SK-N-SH (cell line): ENCODE measurements at regions not wholly inside any gene's neighbourhood (a gene's known extent, or its start where the extent isn't known, plus 50 kb on each side); places are given as distances from the start of the nearest gene placed in this dataset.

ENCODE experiments used
- CTCF ChIA-PET: fragments of 300-600, 350-600 bp; formaldehyde crosslinking; extraction: SDS; loops from one replicate; lab custom pipeline; 2021; lab: Yijun Ruan, JAX
- POLR2A ChIA-PET: fragments of 350-600 bp; sonication (Branson Sonifier 250); formaldehyde crosslinking; extraction: SDS; loops from one replicate; lab custom pipeline; 2020; ENCODE audit warnings: antibody characterized with exemption, inconsistent platforms; lab: Yijun Ruan, JAX
- DNase-seq: peaks from one replicate; pipeline ENCODE4 v3.0.0; 2012
- H2AFZ ChIP-seq: fragments of 200-600 bp; sonication (generic); 2 replicates; pipeline ENCODE4 v1.8.1; 2016; ENCODE audit warnings: antibody characterized with exemption, mild to moderate bottlenecking, low read depth
- H3F3A ChIP-seq: fragments of 200-600 bp; sonication (generic); replicated peaks from 2 replicates; pipeline ENCODE3; 2016; ENCODE audit warnings: antibody characterized with exemption, mild to moderate bottlenecking; ENCODE audit not compliant: insufficient read depth
- H3K27ac ChIP-seq, 2 experiments: fragments of 200-500 bp in 1 of 2; fragments of 200-600 bp in 1 of 2; sonication (Bioruptor generic) in 1 of 2; sonication (generic), shearing (Covaris generic) in 1 of 2; 2 replicates each; pipeline versions ENCODE4 v1.5.1 to v1.6.1; 2014 to 2016; ENCODE audit warnings: low read depth in 2 of 2, inconsistent platforms in 1 of 2, low read length in 1 of 2, mild to moderate bottlenecking in 1 of 2, mixed read lengths in 1 of 2
- H3K27me3 ChIP-seq: fragments of 200-600 bp; sonication (generic), shearing (Covaris generic); 2 replicates; pipeline ENCODE4 v1.6.1; 2016; ENCODE audit warnings: mixed run types; ENCODE audit not compliant: insufficient read depth
- H3K36me3 ChIP-seq, 2 experiments: fragments of 200-500 bp in 1 of 2; fragments of 200-600 bp in 1 of 2; sonication (Bioruptor generic) in 1 of 2; sonication (generic) in 1 of 2; replicated peaks in 1 of 2; 2 replicates each; pipeline versions ENCODE3 to v1.5.1; 2014 to 2016; ENCODE audit warnings: low read length in 1 of 2, mild to moderate bottlenecking in 1 of 2; ENCODE audit not compliant: insufficient read depth in 2 of 2, control insufficient read depth in 1 of 2
- H3K4me1 ChIP-seq, 2 experiments: fragments of 200-500 bp in 1 of 2; fragments of 200-600 bp in 1 of 2; sonication (Bioruptor generic) in 1 of 2; sonication (generic), shearing (Covaris generic) in 1 of 2; 2 replicates each; pipeline versions ENCODE4 v1.5.1 to v1.6.1; 2014 to 2016; ENCODE audit warnings: low read depth in 1 of 2, low read length in 1 of 2, mixed run types in 1 of 2; ENCODE audit not compliant: insufficient read depth in 2 of 2, control insufficient read depth in 1 of 2
- H3K4me2 ChIP-seq: fragments of 200-600 bp; sonication (generic), shearing (Covaris generic); 2 replicates; pipeline ENCODE4 v1.6.1; 2017; ENCODE audit warnings: mixed run types
- H3K4me3 ChIP-seq, 2 experiments: fragments of 200-500 bp in 1 of 2; fragments of 200-600 bp in 1 of 2; sonication (Bioruptor generic) in 1 of 2; sonication (generic), shearing (Covaris generic) in 1 of 2; 2 replicates each; pipeline versions ENCODE4 v1.5.1 to v1.8.1; 2014 to 2016; ENCODE audit warnings: low read depth in 2 of 2, inconsistent platforms in 1 of 2, low read length in 1 of 2, mild to moderate bottlenecking in 1 of 2, mixed read lengths in 1 of 2, moderate library complexity in 1 of 2
- H3K79me2 ChIP-seq: fragments of 200-600 bp; sonication (generic); 2 replicates; pipeline ENCODE4 v1.8.1; 2017; ENCODE audit warnings: mild to moderate bottlenecking; ENCODE audit not compliant: insufficient read depth
- H3K9ac ChIP-seq: fragments of 200-600 bp; sonication (generic); 2 replicates; pipeline ENCODE4 v1.6.1; 2017; ENCODE audit warnings: mixed run types
- H3K9me2 ChIP-seq: fragments of 200-600 bp; sonication (generic); 2 replicates; pipeline ENCODE4 v1.6.1; 2017; ENCODE audit warnings: mixed run types
- H3K9me3 ChIP-seq: fragments of 200-600 bp; sonication (generic); 2 replicates; pipeline ENCODE4 v1.6.1; 2017; ENCODE audit warnings: mixed run types, mild to moderate bottlenecking, moderate library complexity
- H4K20me1 ChIP-seq: fragments of 200-600 bp; sonication (generic); 2 replicates; pipeline ENCODE4 v1.6.1; 2017; ENCODE audit warnings: mild to moderate bottlenecking, mixed run types; ENCODE audit not compliant: insufficient read depth
- EZH2phosphoT487 ChIP-seq: fragments of 200-600 bp; sonication (generic); IDR thresholded peaks from 2 replicates; pipeline ENCODE4 v1.6.1; 2017; ENCODE audit warnings: low read depth, mixed run types, mild to moderate bottlenecking, antibody characterized with exemption, moderate library complexity, borderline replicate concordance
- FOSL2 ChIP-seq: IDR thresholded peaks from 2 replicates; pipeline ENCODE4 v1.4.0; 2012; ENCODE audit warnings: low read depth, mild to moderate bottlenecking, moderate library complexity, borderline replicate concordance
- GATA2 ChIP-seq: sonication (generic); formaldehyde crosslinking; IDR thresholded peaks from 2 replicates; pipeline ENCODE4 v1.5.0; 2020; ENCODE audit warnings: mild to moderate bottlenecking, missing genetic modification reagents
- JUND ChIP-seq: IDR thresholded peaks from 2 replicates; pipeline ENCODE4 v1.4.0; 2012
- NFIC ChIP-seq: IDR thresholded peaks from 2 replicates; pipeline ENCODE4 v1.4.0; 2012; ENCODE audit warnings: borderline replicate concordance
- NRF1 ChIP-seq: IDR thresholded peaks from 2 replicates; pipeline ENCODE4 v1.6.1; 2012; ENCODE audit warnings: low read depth, mild to moderate bottlenecking, low read length
- SIN3A ChIP-seq: IDR thresholded peaks from 2 replicates; pipeline ENCODE4 v1.6.1; 2012; ENCODE audit warnings: low read depth, mild to moderate bottlenecking, low read length, moderate library complexity, borderline replicate concordance
- TAF1 ChIP-seq: IDR thresholded peaks from 2 replicates; pipeline ENCODE4 v1.6.1; 2012; ENCODE audit warnings: low read depth, mild to moderate bottlenecking, low read length, moderate library complexity, borderline replicate concordance
- TCF12 ChIP-seq: IDR thresholded peaks from 2 replicates; pipeline ENCODE4 v1.4.0; 2012
- WGBS: methylation state at CpG from one replicate; pipeline ENCODE4 v1.1.6; 2017; ENCODE audit warnings: low lambda C conversion rate; 5-methylcytosine and 5-hydroxymethylcytosine counted together
- TF ChIP-seq, protein P1 (sequence below): fragments of 200-600 bp; sonication (generic); IDR thresholded peaks from 2 replicates; pipeline ENCODE4 v1.6.1; 2017; ENCODE audit warnings: antibody characterized with exemption, mild to moderate bottlenecking, moderate library complexity
- TF ChIP-seq, protein P2 (sequence below): fragments of 150-350 bp; IDR thresholded peaks from 2 replicates; pipeline ENCODE4 v1.6.1; 2016; ENCODE audit warnings: mild to moderate bottlenecking, low read depth, low read length

DNA sequence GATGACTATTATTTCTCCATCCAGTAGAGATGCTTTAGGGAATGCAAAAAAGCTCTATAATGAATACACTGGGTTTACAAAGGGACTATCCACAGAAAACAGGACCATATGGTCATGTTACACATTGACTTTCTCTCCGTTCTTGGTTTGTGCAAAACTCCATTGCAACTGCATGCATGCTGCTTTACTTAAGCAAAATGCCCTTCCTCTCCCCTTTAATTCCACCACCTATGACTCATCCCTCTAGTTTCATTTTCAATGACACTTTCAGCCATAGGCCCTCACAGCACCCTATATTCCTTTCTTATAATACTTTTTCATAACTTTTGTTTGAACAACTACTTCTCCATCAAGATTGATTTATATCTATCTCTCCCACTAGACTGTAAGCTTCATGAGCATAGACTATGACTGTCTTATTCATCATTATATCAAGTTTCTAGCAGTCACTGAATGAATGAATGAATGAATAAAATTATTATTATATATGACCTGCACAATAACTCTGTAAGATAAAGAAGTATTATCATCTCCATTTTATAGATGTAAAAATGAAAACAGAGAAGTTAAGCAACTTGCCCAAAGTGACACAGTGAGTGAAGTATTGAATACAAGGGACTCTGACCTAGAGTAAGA lies 248.9 kb downstream of the PLPP3 start:
- Histone ChIP-seq H3K27me3 (no peaks in the 10 kb centered on the region), H3K27ac (peak overlapping the region; percentile 21 to 44; a peak in 2 of 4 replicates), H4K20me1 (no peaks in the 10 kb centered on the region), H3F3A (peaks cover 12% of the 10 kb centered on the region), H3K36me3 (no peaks in the 10 kb centered on the region), H3K4me3 (no peak overlapping the region), H2AFZ (0 out of 2 replicates have a peak overlapping the region, but pooled peaks have one; percentile 60), H3K4me1 (peaks cover 7 to 18% of the 10 kb centered on the region in 2 experiments; a peak in 3 of 4 replicates), H3K4me2 (0 out of 2 replicates have a peak overlapping the region, but pooled peaks have one; percentile 6), H3K9ac (no peak overlapping the region), H3K9me2 (no peaks in the 10 kb centered on the region), H3K9me3 (no peaks in the 10 kb centered on the region), H3K79me2 (no peaks in the 10 kb centered on the region)
- CTCF ChIA-PET: interaction anchor here (1.1 to 1.4 kb wide), 2 partner anchors 9 to 118 kb away, joined by 3 read pairs; no protein-coding TSS in a partner anchor
- TF ChIP-seq JUND (peak; percentile 38), NFIC (no peak), GATA2 (no peak), FOSL2 (peak; percentile 60), SIN3A (no peak), TAF1 (no peak), TCF12 (0 out of 2 replicates have a peak, but pooled peaks have one; percentile 10)
- TF ChIP-seq, protein P1, sequence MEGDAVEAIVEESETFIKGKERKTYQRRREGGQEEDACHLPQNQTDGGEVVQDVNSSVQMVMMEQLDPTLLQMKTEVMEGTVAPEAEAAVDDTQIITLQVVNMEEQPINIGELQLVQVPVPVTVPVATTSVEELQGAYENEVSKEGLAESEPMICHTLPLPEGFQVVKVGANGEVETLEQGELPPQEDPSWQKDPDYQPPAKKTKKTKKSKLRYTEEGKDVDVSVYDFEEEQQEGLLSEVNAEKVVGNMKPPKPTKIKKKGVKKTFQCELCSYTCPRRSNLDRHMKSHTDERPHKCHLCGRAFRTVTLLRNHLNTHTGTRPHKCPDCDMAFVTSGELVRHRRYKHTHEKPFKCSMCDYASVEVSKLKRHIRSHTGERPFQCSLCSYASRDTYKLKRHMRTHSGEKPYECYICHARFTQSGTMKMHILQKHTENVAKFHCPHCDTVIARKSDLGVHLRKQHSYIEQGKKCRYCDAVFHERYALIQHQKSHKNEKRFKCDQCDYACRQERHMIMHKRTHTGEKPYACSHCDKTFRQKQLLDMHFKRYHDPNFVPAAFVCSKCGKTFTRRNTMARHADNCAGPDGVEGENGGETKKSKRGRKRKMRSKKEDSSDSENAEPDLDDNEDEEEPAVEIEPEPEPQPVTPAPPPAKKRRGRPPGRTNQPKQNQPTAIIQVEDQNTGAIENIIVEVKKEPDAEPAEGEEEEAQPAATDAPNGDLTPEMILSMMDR: no peak
- WGBS: 39% methylated on average over 1 of the region's 1 CpG
- POLR2A ChIA-PET: no interaction called here
- DNase-seq: no peak

DNA sequence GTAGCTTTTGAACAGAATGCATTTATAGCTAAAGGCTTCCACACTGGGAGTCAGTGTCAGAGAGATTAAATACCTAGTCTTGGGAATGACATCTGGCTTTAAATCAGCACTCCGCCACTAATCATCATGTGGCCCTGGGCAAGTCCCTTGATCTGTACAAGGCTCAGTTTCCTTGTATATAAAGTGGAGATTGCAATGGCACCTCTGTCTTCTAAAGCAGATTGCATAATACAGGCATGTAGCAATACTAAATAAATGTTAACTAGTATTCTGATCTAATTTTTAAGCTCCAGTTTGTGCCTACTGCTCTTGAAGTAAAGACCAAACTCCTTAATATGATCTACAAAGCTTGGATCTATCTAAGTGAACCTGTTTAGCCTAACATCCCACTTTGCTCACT lies 249.4 kb downstream of the PLPP3 start:
- no peak for DNase-seq
- Histone ChIP-seq H3K4me3 (no peak overlapping the region), H3K27me3 (no peaks in the 10 kb centered on the region), H3K9me2 (no peaks in the 10 kb centered on the region), H3F3A (peaks cover 11% of the 10 kb centered on the region), H3K27ac (peak overlapping the region in 1 of 2 experiments; percentile 44; a peak in 2 of 4 replicates), H2AFZ (no peak overlapping the region)
- POLR2A ChIA-PET: no interaction called here
- WGBS: 100% methylated on average over 1 of the region's 1 CpG
- CTCF ChIA-PET: interaction anchor here (1.1 to 1.4 kb wide), 2 partner anchors 8 to 117 kb away, joined by 3 read pairs; no protein-coding TSS in a partner anchor
- TF ChIP-seq FOSL2: no peak
- TF ChIP-seq, all 33 proteins: peak for 0
- H3K79me2 ChIP-seq: no peaks in the 10 kb centered on the region
- no peak overlapping the region for H3K4me2 ChIP-seq
- H3K36me3 ChIP-seq: no peaks in the 10 kb centered on the region
- H3K9ac ChIP-seq: no peak overlapping the region
- peaks cover 7 to 18% of the 10 kb centered on the region in 2 experiments; a peak in 3 of 4 replicates for H3K4me1 ChIP-seq
- H4K20me1 ChIP-seq: no peaks in the 10 kb centered on the region
- H3K9me3 ChIP-seq: no peaks in the 10 kb centered on the region

DNA sequence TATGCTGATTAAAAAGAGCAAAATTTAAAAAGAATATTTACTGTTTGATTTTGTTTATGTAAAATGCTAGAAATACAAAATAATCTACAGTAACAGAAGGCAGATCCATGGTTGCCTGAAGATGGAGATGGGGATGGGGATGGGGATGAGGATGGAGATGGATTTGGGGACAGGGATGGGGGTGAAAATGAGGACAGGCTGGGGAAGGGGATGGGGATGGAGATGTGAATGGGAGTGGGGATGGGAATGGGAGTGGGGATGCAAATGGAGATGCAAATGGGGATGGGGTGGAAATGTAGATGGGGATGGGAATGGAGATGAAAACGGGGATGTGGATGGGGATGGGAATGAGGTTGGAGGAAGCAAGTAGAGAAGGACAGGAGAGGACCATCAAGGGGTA lies 252.2 kb downstream of the PLPP3 start:
- Histone ChIP-seq H3K4me3 (no peak overlapping the region), H3K27me3 (no peaks in the 10 kb centered on the region), H3K79me2 (no peaks in the 10 kb centered on the region)
- no peak for DNase-seq
- TF ChIP-seq NFIC (no peak), EZH2phosphoT487 (no peak), NRF1 (no peak)
- TF ChIP-seq, protein P2, sequence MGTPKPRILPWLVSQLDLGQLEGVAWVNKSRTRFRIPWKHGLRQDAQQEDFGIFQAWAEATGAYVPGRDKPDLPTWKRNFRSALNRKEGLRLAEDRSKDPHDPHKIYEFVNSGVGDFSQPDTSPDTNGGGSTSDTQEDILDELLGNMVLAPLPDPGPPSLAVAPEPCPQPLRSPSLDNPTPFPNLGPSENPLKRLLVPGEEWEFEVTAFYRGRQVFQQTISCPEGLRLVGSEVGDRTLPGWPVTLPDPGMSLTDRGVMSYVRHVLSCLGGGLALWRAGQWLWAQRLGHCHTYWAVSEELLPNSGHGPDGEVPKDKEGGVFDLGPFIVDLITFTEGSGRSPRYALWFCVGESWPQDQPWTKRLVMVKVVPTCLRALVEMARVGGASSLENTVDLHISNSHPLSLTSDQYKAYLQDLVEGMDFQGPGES: no peak
- TF ChIP-seq, all 33 proteins: peak for 0
- Histone ChIP-seq H3K9ac (no peak overlapping the region), H3K27ac (peak overlapping the region in 1 of 2 experiments; percentile 54; a peak in 2 of 4 replicates), H3K4me1 (peaks cover 7 to 18% of the 10 kb centered on the region in 2 experiments; a peak in 3 of 4 replicates), H3K9me3 (no peaks in the 10 kb centered on the region), H3K36me3 (no peaks in the 10 kb centered on the region), H3K4me2 (no peak overlapping the region), H2AFZ (no peak overlapping the region), H3F3A (peaks cover 11% of the 10 kb centered on the region), H4K20me1 (no peaks in the 10 kb centered on the region), H3K9me2 (no peaks in the 10 kb centered on the region)
- ChIA-PET CTCF (no interaction called here), POLR2A (no interaction called here)
- WGBS: 67% methylated on average over 1 of the region's 1 CpG
